ENCODE measurements at regions not wholly inside any gene's neighbourhood (a gene's known extent, or its start where the extent isn't known, plus 50 kb on each side); places are given as distances from the start of the nearest gene placed in this dataset.

GRCh38 chrX:134714633-134715110 is 56.4 kb upstream of the PLAC1 start:
- 64 to 78% (median 78%) methylated on average over 3 of the region's 3 CpGs for WGBS, 3 donors
- intact Hi-C loops (cut with DNase I) = loop anchor here in 1 of 4 donors (5.0 kb wide), 1 partner anchor 288 kb away; no protein-coding TSS in a partner anchor
- Histone ChIP-seq H3K27ac (no peak overlapping the region), H3K36me3 (no peaks in the 10 kb centered on the region), H3K4me1 (ENCODE audit: insufficient read depth) (peaks cover 6% of the 10 kb centered on the region), H3K27me3 (no peaks in the 10 kb centered on the region), H3K4me3 (no peak overlapping the region), H3K9me3 (no peaks in the 10 kb centered on the region)
- TF ChIP-seq EP300 (IDR thresholded peaks at IDR 0.05) = no peak
- TF ChIP-seq CTCF (IDR thresholded peaks at IDR 0.05) = no peak
- TF ChIP-seq POLR2A (IDR thresholded peaks at IDR 0.05) = no peak
- DNase-seq = no peak

GRCh38 chrX:134713618-134714107 is 55.4 kb upstream of the PLAC1 start:
- intact Hi-C loops (cut with DNase I) = loop anchor here in 1 of 4 donors (5.0 kb wide), 1 partner anchor 289 kb away; no protein-coding TSS in a partner anchor

GRCh38 chrX:134712272-134712671 is 54.0 kb upstream of the PLAC1 start:
- H3K27ac ChIP-seq = no peak overlapping the region
- no peak for DNase-seq
- no peaks in the 10 kb centered on the region for H3K9me3 ChIP-seq
- no peaks in the 10 kb centered on the region for H3K4me1 ChIP-seq (ENCODE audit: insufficient read depth)
- no peaks in the 10 kb centered on the region for H3K27me3 ChIP-seq
- H3K4me3 ChIP-seq = no peak overlapping the region
- intact Hi-C loops (cut with DNase I) = loop anchor here in 1 of 4 donors (5.0 kb wide), 1 partner anchor 290 kb away; no protein-coding TSS in a partner anchor
- TF ChIP-seq EP300 (IDR thresholded peaks at IDR 0.05) = no peak
- no peak for TF ChIP-seq POLR2A (IDR thresholded peaks at IDR 0.05)
- TF ChIP-seq CTCF (IDR thresholded peaks at IDR 0.05) = no peak
- no peaks in the 10 kb centered on the region for H3K36me3 ChIP-seq
- 65 to 74% (median 74%) methylated on average over 3 of the region's 3 CpGs for WGBS, 3 donors

More at GRCh38 chrX:134713618-134714107, 55.4 kb upstream of the PLAC1 start:
- DNase-seq = no peak
- H3K9me3 ChIP-seq = no peaks in the 10 kb centered on the region
- no peak overlapping the region for H3K4me3 ChIP-seq
- H3K4me1 ChIP-seq (ENCODE audit: insufficient read depth) = peaks cover 6% of the 10 kb centered on the region
- H3K27ac ChIP-seq = no peak overlapping the region
- no peak for TF ChIP-seq EP300 (IDR thresholded peaks at IDR 0.05)
- no peak for TF ChIP-seq POLR2A (IDR thresholded peaks at IDR 0.05)
- 73 to 77% (median 75%) methylated on average over 10 of the region's 10 CpGs for WGBS, 3 donors
- H3K27me3 ChIP-seq = no peaks in the 10 kb centered on the region
- H3K36me3 ChIP-seq = no peaks in the 10 kb centered on the region

- intact Hi-C loops (cut with DNase I) = loop anchor here in 1 of 4 donors (5.0 kb wide), 1 partner anchor 291 kb away; no protein-coding TSS in a partner anchor
- Histone ChIP-seq H3K36me3 (no peaks in the 10 kb centered on the region), H3K4me3 (no peak overlapping the region), H3K9me3 (no peaks in the 10 kb centered on the region), H3K27ac (no peak overlapping the region), H3K4me1 (ENCODE audit: insufficient read depth) (no peaks in the 10 kb centered on the region), H3K27me3 (no peaks in the 10 kb centered on the region)
- DNase-seq = no peak
- WGBS, 3 donors = 18 to 21% (median 20%) methylated on average over 3 of the region's 3 CpGs
- TF ChIP-seq EP300 (IDR thresholded peaks at IDR 0.05) (no peak), POLR2A (IDR thresholded peaks at IDR 0.05) (no peak), CTCF (IDR thresholded peaks at IDR 0.05) (no peak)
Measured at GRCh38 chrX:134711135-134711921, 53.1 kb upstream of the PLAC1 start.
